ENCODE measurements at regions not wholly inside any gene's neighbourhood (a gene's known extent, or its start where the extent isn't known, plus 50 kb on each side); places are given as distances from the start of the nearest gene placed in this dataset.

DNA sequence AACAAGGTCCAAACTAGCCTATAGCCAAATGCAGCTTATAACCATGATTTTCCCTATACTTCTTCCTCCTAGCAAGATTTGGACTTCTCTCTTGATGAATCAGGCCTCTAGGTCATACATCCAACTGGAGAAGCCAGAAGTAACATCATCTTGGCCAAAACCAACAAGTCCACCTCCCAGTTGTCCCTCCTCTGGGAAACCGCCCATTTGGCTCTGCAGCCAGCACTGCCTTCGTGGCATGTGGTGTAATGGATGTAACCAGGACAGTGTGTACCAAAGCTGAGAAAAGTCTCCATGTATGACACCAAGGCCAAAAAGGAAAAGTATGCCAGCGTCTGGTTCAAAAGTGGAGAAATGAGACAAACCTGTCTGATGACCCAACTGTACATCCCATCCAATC, 59.3 kb upstream of the VASH1 start:
- Histone ChIP-seq H3K27me3 (ENCODE audit: insufficient read depth, low read length) (no peaks in the 10 kb centered on the region), H2AFZ (ENCODE audit: low read depth, low read length, poor library complexity, severe bottlenecking) (no peak overlapping the region), H3K9me3 (ENCODE audit: control insufficient read depth in 1 of 2, insufficient read depth in 1 of 2, low read depth in 1 of 2, low read length in 2 of 2) (no peaks in the 10 kb centered on the region), H3K36me3 (ENCODE audit: control insufficient read depth in 1 of 2, insufficient read depth in 2 of 2, low read length in 2 of 2) (no peaks in the 10 kb centered on the region), H3K27ac (ENCODE audit: low read depth, low read length) (no peak overlapping the region), H3K4me1 (ENCODE audit: control insufficient read depth in 1 of 2, insufficient read depth in 2 of 2, low read length in 2 of 2) (peaks cover 0 to 7% of the 10 kb centered on the region in 2 experiments; a peak in 2 of 4 replicates), H4K20me1 (ENCODE audit: insufficient read depth) (no peaks in the 10 kb centered on the region), H3K9ac (ENCODE audit: low read length) (no peak overlapping the region), H3K4me2 (ENCODE audit: low read length) (no peak overlapping the region), H3K9me2 (ENCODE audit: insufficient read depth) (no peaks in the 10 kb centered on the region), H3K79me2 (ENCODE audit: insufficient read depth, low read length) (no peaks in the 10 kb centered on the region), H3K4me3 (replicated peaks in 1 of 2; ENCODE audit: low read depth in 1 of 2, low read length in 2 of 2) (no peak overlapping the region)
- no peak for DNase-seq (ENCODE audit: low read depth, low spot score)
- ChIA-PET RAD21 (ENCODE audit: low non-redundant PET in 1 of 2, low total read pairs in 2 of 2, uncharacterized antibody in 2 of 2, unreplicated experiment in 2 of 2) (no interaction called here), POLR2A (no interaction called here), CTCF (interaction anchor here (1.4 kb wide), 1 partner anchor 8 kb away, joined by 9 read pairs; no protein-coding TSS in a partner anchor)
- BruUV-seq (replicated peaks), result no TSS peak
- TF ChIP-seq, protein P1, sequence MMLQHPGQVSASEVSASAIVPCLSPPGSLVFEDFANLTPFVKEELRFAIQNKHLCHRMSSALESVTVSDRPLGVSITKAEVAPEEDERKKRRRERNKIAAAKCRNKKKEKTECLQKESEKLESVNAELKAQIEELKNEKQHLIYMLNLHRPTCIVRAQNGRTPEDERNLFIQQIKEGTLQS (IDR thresholded peaks at IDR 0.05), result no peak
- TF ChIP-seq POLR2A (IDR thresholded peaks at IDR 0.05; ENCODE audit: borderline replicate concordance, extremely low read depth, insufficient read depth, insufficient read length) (no peak), TCF7L2 (IDR thresholded peaks at IDR 0.05; ENCODE audit: borderline replicate concordance, extremely low read depth, insufficient read depth, insufficient read length) (no peak), EGR1 (IDR thresholded peaks at IDR 0.05; ENCODE audit: low read depth) (no peak), EZH2 (IDR thresholded peaks at IDR 0.05) (no peak), SP1 (IDR thresholded peaks at IDR 0.05; ENCODE audit: low read depth) (no peak), RAD21 (IDR thresholded peaks at IDR 0.05; ENCODE audit: low read depth) (no peak), SIN3A (IDR thresholded peaks at IDR 0.05; ENCODE audit: low read depth) (no peak), ZFX (IDR thresholded peaks at IDR 0.05) (no peak), FOSL1 (IDR thresholded peaks at IDR 0.05; ENCODE audit: low read depth) (no peak), ELF1 (IDR thresholded peaks at IDR 0.05; ENCODE audit: borderline replicate concordance, low read depth) (no peak), CBX3 (IDR thresholded peaks at IDR 0.05; ENCODE audit: low read depth) (no peak), CEBPB (IDR thresholded peaks at IDR 0.05; ENCODE audit: low read depth) (no peak)
- TF ChIP-seq, protein P2, sequence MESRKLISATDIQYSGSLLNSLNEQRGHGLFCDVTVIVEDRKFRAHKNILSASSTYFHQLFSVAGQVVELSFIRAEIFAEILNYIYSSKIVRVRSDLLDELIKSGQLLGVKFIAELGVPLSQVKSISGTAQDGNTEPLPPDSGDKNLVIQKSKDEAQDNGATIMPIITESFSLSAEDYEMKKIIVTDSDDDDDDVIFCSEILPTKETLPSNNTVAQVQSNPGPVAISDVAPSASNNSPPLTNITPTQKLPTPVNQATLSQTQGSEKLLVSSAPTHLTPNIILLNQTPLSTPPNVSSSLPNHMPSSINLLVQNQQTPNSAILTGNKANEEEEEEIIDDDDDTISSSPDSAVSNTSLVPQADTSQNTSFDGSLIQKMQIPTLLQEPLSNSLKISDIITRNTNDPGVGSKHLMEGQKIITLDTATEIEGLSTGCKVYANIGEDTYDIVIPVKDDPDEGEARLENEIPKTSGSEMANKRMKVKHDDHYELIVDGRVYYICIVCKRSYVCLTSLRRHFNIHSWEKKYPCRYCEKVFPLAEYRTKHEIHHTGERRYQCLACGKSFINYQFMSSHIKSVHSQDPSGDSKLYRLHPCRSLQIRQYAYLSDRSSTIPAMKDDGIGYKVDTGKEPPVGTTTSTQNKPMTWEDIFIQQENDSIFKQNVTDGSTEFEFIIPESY (IDR thresholded peaks at IDR 0.05; ENCODE audit: extremely low read depth, insufficient replicate concordance, low read length), result no peak
- TF ChIP-seq, protein P3, sequence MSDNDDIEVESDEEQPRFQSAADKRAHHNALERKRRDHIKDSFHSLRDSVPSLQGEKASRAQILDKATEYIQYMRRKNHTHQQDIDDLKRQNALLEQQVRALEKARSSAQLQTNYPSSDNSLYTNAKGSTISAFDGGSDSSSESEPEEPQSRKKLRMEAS (IDR thresholded peaks at IDR 0.05), result no peak
- TF ChIP-seq, protein P4, sequence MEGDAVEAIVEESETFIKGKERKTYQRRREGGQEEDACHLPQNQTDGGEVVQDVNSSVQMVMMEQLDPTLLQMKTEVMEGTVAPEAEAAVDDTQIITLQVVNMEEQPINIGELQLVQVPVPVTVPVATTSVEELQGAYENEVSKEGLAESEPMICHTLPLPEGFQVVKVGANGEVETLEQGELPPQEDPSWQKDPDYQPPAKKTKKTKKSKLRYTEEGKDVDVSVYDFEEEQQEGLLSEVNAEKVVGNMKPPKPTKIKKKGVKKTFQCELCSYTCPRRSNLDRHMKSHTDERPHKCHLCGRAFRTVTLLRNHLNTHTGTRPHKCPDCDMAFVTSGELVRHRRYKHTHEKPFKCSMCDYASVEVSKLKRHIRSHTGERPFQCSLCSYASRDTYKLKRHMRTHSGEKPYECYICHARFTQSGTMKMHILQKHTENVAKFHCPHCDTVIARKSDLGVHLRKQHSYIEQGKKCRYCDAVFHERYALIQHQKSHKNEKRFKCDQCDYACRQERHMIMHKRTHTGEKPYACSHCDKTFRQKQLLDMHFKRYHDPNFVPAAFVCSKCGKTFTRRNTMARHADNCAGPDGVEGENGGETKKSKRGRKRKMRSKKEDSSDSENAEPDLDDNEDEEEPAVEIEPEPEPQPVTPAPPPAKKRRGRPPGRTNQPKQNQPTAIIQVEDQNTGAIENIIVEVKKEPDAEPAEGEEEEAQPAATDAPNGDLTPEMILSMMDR (IDR thresholded peaks at IDR 0.05 in 2 of 3, conservative IDR thresholded peaks at IDR 0.05 in 1 of 3; ENCODE audit: borderline replicate concordance in 1 of 3, insufficient read depth in 1 of 3, low read depth in 2 of 3, low read length in 2 of 3), result no peak
- TF ChIP-seq, protein P5, sequence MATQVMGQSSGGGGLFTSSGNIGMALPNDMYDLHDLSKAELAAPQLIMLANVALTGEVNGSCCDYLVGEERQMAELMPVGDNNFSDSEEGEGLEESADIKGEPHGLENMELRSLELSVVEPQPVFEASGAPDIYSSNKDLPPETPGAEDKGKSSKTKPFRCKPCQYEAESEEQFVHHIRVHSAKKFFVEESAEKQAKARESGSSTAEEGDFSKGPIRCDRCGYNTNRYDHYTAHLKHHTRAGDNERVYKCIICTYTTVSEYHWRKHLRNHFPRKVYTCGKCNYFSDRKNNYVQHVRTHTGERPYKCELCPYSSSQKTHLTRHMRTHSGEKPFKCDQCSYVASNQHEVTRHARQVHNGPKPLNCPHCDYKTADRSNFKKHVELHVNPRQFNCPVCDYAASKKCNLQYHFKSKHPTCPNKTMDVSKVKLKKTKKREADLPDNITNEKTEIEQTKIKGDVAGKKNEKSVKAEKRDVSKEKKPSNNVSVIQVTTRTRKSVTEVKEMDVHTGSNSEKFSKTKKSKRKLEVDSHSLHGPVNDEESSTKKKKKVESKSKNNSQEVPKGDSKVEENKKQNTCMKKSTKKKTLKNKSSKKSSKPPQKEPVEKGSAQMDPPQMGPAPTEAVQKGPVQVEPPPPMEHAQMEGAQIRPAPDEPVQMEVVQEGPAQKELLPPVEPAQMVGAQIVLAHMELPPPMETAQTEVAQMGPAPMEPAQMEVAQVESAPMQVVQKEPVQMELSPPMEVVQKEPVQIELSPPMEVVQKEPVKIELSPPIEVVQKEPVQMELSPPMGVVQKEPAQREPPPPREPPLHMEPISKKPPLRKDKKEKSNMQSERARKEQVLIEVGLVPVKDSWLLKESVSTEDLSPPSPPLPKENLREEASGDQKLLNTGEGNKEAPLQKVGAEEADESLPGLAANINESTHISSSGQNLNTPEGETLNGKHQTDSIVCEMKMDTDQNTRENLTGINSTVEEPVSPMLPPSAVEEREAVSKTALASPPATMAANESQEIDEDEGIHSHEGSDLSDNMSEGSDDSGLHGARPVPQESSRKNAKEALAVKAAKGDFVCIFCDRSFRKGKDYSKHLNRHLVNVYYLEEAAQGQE (IDR thresholded peaks at IDR 0.05; ENCODE audit: low read depth), result no peak
- intact Hi-C loops (cut with micrococcal nuclease), result no loop called here
- ATAC-seq, result no peak
